Neural progenitor cell (in vitro differentiated cells): ENCODE measurements at regions not wholly inside any gene's neighbourhood (a gene's known extent, or its start where the extent isn't known, plus 50 kb on each side); places are given as distances from the start of the nearest gene placed in this dataset.
"Not testable (repeated sequence)": the region's sequence is repeated elsewhere in the genome, so short reads cannot be mapped to it uniquely, and the experiment has no call there.

Experiments
- EZH2 ChIP-seq: fragments of 200-600 bp; sonication (generic); IDR thresholded peaks from 2 replicates; pipeline ENCODE4 v1.6.1; 2017; ENCODE audit warnings: antibody characterized with exemption, mild to moderate bottlenecking, moderate library complexity
- TF ChIP-seq, protein P1 (sequence below): fragments of 200-600 bp; sonication (generic); IDR thresholded peaks from 2 replicates; pipeline ENCODE4 v1.5.1; 2017; ENCODE audit warnings: antibody characterized with exemption, mild to moderate bottlenecking

GRCh38 chr7:136114467-136114866 lies 137.3 kb upstream of the MTPN start:
- TF ChIP-seq, protein P1, sequence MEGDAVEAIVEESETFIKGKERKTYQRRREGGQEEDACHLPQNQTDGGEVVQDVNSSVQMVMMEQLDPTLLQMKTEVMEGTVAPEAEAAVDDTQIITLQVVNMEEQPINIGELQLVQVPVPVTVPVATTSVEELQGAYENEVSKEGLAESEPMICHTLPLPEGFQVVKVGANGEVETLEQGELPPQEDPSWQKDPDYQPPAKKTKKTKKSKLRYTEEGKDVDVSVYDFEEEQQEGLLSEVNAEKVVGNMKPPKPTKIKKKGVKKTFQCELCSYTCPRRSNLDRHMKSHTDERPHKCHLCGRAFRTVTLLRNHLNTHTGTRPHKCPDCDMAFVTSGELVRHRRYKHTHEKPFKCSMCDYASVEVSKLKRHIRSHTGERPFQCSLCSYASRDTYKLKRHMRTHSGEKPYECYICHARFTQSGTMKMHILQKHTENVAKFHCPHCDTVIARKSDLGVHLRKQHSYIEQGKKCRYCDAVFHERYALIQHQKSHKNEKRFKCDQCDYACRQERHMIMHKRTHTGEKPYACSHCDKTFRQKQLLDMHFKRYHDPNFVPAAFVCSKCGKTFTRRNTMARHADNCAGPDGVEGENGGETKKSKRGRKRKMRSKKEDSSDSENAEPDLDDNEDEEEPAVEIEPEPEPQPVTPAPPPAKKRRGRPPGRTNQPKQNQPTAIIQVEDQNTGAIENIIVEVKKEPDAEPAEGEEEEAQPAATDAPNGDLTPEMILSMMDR = not testable (repeated sequence)
- not testable (repeated sequence) for TF ChIP-seq EZH2
